SH-SY5Y (cell line): ENCODE measurements at regions not wholly inside any gene's neighbourhood (a gene's known extent, or its start where the extent isn't known, plus 50 kb on each side); places are given as distances from the start of the nearest gene placed in this dataset.

Experiments used
- GATA2 ChIP-seq: IDR thresholded peaks from 2 replicates; pipeline ENCODE4 v1.6.1; 2011; ENCODE audit warnings: mild to moderate bottlenecking, low read depth, low read length
- GATA3 ChIP-seq: IDR thresholded peaks from 2 replicates; pipeline ENCODE4 v1.6.1; 2011; ENCODE audit warnings: low read depth, mild to moderate bottlenecking, low read length, moderate library complexity

DNA sequence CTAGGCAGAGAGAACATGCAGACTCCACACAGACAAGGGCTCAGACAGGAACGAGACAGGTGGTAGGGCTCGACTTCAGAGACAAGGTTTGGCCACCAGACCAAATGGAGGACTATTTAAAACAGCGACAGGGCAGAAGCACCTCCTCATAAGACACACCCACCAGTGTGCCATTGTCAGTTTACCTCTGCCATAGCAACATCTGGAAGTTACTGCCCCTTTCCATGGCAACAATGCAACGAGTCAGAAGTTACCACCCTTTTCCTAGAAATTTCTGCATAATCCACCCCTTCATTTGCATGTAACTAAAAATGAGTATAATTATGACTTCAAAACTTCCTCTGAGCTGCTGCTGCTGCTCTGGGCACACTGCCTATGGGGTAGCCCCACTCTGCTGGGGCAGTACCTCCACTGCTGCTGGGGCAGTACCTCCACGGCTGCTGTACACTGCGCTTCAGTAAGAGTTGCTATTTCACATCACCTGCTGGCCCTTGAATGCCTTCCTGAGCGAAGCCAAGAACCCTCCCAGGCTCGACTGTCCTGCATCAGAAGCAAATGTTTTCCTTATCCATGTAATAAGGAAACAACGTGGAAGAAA is 2222.3 kb upstream of the AGA start:
- TF ChIP-seq GATA3 (no peak), GATA2 (no peak)

DNA sequence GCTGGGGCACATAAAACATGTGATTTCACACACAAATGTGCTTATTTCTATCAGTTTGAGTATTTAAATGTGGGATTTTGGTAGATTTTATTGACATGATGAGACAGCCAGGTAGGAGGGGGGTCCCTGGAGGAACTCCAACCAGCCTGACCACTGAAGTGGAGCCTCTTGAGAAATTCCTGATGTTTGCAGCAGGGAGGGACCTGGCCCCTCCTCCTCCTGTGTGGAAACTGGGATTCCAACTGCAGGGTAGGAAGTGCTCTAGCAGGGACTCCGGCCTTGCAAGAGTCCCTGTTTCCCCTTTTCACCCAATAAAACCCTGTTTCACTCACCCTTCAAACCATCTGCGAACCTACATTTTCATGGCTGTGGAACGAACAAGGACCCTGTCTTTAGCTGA is 2224.0 kb upstream of the AGA start:
- TF ChIP-seq GATA3 (no peak), GATA2 (no peak)

DNA sequence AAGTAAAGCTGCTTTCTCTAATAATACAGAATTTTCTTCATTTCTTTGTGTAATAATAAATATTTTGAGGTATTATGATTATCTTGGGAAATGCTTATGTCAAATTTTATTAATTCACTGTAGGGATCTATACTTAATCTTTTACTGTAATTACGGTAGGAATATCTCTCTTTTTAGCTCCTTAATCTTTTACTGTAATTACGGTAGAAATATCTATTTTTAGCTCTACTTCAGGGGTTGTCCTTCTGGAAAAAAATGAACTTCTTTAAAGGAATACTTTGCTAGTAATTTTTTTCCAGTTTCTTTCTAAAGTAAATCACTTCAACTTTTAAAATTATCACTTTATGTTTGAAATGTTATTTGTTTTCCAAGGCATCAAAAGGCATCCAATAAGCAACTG is 2229.4 kb upstream of the AGA start:
- no peak for TF ChIP-seq GATA3
- TF ChIP-seq GATA2 = no peak

DNA sequence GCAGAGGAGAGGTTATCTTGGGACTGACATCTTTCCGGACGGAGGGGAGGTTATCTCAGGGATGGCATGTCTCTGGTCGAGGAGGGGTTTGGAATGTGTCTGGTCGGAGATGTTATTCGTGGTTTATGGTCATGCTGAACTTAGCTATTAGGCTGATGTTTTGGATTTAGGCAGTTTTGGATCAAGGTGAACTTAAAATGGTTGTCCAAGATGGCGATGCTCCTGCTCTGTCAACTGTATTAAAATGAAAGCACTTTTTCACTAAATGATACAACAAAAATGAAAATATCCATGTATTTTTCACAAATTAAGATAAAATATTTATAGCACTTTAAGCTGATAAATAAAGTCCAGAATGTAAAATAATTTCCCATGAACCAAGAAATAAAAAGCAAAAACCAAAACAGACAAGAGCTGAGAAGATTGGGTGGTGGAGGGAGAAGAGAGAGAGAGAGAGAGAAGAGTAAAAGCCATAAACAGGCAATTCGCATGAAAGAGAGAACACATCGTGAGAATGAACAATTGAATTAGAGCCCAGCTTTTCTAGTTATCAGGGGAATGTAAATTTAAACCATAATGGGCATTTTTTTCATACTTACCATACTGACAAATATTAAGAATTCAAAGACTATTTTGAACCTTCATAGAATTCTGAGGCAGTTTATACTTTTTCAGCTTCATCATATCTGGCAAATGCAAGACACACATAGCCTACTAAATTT is 2236.0 kb upstream of the AGA start:
- TF ChIP-seq GATA2 = no peak
- no peak for TF ChIP-seq GATA3

DNA sequence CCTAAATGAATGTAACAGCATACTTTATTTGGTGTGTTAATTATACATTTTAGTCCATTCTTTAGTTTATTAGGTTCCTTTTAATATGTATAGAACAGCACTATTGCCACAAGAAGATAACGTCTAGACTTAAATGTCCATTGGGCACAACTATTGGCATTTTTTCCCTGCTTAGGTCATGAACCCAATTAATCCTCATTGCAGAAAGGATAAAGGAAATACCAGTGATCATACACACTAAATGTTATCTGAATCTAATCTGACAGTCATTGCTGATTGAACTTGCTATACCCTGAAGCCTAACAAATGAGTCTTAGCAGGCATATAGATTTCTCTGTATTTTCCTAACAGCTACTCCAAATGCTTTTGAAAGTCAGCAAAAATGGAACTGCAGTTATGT is 2250.0 kb upstream of the AGA start:
- TF ChIP-seq GATA2 (no peak), GATA3 (no peak)

DNA sequence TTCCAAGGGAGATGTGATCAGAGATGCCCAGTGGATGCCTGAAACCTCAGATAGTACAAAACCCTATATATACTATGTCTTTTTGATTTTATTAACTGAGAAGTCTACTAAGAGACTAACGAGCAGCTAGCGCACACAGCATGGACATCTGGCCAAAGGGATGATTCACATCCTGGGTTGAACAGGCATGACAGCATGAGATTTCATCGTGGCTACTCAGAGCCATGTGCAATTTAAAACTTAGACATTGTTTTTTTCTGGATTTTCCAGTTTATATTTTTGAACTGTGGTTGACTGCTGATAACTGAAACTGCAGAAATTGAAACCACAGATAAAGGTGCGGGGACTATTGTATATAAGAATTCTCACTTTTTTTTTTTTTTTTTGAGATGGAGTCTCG is 2252.9 kb upstream of the AGA start:
- TF ChIP-seq GATA3 (no peak), GATA2 (no peak)

DNA sequence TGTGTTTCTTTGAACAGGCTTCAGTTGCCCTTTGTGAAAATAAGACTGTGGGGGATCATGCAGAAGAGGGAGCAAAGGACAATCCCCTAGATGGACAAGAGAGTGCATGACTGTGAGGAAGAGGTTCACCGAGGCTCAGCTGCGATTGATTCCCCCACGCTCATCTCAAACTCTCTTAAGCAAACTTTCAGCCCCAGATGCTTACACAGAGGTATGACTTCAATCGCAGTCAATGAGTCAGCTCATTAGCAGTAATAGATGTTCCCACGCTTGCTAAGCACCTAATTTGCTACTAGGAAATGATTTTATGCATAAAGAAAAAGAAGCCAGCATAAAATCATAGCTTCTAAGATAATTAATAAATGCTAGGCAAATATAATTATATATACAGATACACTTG is 2256.1 kb upstream of the AGA start:
- TF ChIP-seq GATA3 (no peak), GATA2 (no peak)

DNA sequence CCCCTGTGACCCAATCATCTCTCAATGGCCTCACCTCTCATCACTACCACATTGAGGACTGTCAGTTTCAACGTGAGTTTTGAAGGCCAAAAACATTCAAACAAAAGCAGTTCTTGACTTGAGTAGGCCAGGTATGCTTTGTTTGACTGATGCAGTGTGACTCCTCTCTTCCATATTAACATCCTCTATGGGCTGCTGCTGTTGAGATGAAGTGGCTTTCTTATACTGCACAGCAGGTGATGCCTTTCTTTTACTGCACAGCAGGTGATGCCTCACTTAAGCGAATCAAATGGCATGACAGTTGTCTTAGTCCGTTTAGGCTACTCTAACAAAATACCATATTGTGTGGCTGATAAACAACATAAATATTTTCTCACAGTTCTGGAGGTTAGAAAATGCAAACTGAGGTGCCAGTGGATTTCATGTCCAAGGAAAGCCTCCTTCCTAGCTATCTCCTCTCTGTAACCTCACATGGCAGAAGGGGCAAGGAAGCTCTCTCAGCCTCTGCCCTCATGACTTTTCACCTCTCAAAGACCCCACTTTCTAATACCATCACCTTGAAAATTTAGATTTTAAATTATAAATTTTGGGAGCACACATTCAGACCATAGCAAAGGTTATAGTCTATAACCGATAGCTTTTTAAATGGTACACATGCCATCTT is 2267.9 kb upstream of the AGA start:
- no peak for TF ChIP-seq GATA2
- TF ChIP-seq GATA3 = no peak

DNA sequence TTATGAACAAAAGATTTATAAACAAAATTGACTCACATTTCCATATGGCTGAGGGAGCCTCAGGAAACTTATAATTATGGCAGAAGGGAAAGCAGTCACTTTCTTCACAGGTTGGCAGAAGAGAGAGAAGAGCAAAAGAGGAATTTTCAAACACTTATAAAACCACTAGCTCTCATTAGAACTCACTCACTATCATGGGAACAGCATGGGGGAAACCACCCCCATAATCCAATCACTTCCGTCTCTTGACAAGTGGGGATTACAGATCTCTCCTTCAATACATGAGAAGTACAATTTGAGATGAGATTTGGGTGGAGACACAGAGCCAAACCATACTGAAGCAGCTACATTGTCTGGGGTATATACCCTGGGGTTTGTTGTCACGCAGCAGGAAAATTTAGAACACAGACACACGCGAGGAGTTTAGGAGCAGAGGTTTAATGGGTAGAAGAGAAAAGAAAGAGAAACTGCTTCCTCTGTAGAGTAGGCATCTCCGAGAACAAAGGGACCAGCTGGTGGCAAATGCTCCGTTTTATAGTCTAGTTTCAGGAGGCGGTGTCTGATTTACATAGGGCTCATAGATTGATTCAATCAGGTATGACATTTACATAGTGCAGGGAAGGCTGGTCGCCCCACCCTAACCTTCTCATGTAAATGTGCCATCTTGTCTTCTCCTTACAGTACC is 2277.7 kb upstream of the AGA start:
- TF ChIP-seq GATA3 = no peak
- no peak for TF ChIP-seq GATA2

DNA sequence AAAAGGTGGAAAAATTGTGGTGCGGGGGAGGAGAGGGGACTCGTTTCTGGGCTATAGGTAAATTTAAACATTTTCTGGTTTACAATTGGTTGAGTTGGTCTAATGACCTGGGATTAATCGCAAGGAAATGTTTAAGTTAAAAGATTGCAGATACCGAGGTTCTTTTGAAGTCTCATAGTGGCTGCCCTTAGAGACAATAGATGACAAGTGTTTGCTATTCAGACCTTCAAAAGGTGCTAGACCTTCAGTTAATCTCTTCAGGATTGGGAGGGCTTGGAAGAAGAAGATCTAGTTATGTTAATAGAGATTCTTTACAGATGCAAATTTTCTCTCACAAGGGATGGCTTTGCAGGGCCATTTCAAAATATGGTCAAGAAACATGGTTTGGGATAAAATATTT is 2286.1 kb upstream of the AGA start:
- no peak for TF ChIP-seq GATA2
- no peak for TF ChIP-seq GATA3

DNA sequence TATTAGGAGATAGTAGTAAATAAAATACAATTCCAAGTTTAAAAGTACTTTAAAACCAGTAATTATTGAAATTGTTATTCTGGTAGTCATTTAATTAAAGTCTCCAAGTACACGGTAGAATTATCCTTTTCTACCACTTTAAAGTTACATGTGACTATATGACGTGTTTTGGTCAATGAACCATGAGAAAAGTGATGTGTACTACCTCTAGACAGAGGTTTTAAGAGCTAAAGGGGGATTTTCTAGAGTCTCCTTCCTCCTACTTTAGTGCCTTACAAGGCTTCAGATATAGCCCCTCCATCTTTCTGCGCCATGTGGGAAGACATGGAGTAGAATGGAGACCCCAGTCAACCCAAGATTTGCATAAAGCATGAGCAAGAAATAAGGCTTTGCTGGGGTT is 2296.6 kb upstream of the AGA start:
- TF ChIP-seq GATA3 (no peak), GATA2 (no peak)

DNA sequence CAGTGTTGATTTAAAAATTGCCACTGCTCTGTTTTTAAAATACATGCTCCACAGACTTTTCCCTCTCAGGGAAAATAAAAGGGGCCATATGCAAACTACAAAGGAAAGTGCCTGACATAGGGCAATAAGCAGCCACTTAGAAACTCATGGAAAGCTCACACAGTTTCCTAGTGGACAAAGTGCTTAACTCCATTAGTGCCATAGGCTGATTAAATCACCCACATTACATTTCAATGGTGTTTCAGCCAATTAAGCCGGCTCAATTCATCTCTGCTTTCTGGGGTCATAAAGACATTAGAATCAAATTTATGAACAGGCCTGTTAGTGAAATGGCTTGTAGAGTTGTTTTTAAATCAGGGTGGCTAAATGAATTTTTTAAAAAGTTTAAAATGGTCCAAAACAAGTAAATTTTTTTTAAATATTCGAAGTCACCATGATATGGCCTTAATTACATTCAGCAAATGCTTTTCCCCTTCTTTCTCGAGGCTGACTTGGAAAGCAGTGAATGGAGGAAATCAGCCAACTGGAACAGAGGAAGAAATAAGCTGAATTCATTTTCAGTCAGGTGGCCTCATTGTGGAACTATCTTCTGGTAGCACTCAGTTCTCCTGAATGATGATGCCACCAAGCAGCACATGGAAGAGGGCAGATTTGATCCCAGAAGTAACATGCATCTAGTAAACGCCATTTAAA is 2305.1 kb upstream of the AGA start:
- no peak for TF ChIP-seq GATA3
- no peak for TF ChIP-seq GATA2

DNA sequence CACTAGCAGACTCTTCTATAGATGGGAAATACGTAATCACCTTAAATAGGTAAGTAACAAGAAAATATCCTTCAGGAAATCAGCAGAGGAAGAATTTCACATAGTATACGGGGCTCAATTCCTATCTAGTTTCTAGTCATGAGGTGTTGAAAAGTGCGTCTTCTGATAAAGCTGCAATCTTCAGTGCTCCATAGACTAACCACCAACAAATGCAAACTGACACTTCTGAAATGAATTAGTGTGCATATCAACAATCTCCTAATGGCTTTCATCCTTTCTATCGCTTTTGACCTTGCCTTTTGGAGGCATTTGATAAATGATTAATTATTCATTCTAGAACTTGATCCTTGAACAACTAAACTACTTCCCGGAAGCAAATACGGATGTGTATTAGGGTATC is 2306.6 kb upstream of the AGA start:
- TF ChIP-seq GATA2 = no peak

DNA sequence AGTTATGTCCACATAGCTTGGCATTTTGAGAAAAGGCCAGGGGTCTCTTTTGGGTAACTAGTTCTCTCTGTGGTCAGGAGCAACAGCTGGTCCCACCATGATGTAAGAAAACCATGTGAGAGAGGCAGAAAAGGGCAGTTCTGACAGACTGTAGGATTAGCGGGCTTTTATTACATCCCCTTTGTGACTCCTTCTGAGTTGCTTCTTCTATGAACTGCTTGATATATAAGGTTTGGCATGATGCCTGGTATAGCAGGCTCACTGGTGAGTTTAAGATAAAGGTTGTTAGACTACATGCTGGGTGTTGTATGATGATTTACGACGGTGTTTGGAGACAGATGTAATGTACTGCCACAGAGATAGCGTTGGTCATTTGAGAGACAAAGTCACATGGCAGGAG is 2308.1 kb upstream of the AGA start:
- TF ChIP-seq GATA2 (no peak), GATA3 (no peak)

DNA sequence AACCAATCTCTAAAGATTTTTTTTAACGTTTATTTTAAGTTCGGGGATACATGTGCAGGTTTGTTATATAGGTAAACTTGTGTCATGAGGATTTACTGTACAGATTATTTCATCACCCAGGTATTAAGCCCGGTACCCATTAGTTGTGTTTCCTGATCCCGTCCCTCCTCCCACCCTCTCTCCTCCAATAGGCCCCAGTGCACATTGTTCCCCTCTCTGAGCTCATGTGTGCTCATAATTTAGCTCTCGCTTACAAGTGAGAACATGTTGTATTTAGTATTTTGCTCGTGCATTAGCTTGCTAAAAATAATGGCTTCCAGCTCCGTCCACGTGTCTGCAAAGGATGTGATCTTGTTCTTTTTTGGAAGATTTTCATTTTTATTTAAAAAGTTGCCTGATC is 2309.4 kb upstream of the AGA start:
- TF ChIP-seq GATA3 = no peak
- TF ChIP-seq GATA2 = no peak

DNA sequence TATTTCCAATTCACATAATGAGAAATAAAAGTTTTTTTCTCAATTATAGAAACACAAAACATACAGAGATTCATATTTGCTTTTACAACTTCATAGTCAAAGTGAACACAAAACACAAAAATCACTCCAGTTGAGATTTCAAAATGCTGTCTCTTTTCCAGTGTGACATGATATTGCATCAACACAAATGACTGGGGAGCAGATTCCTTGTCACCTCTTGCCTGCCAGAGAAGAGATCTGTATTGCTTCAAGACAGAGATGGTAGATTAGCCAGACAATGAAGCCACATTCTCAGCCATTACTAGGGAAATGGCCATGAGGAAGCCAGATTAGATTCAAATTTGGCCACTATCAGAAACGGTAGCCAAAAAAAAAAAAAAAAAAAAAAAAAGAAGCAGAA is 2313.1 kb upstream of the AGA start:
- TF ChIP-seq GATA3 (no peak), GATA2 (no peak; the same call in 1 of the 2 replicates)
